CD4-positive, alpha-beta T cell treated with Interleukin-17A for 1 hour (primary cell): ENCODE measurements at regions not wholly inside any gene's neighbourhood (a gene's known extent, or its start where the extent isn't known, plus 50 kb on each side); places are given as distances from the start of the nearest gene placed in this dataset.

Experiments
- DNase-seq: peaks from one replicate; pipeline ENCODE4 v3.0.0-alpha.2; 2020

GRCh38 chr12:92340003-92340402 is 194.4 kb upstream of the BTG1 start:
- DNase-seq: no peak

- no peak for DNase-seq
Observed at GRCh38 chr12:92339198-92339821, 193.7 kb upstream of the BTG1 start.

- DNase-seq: no peak
Observed at GRCh38 chr12:92338671-92339070, 193.0 kb upstream of the BTG1 start.

GRCh38 chr12:92338102-92338501 is 192.5 kb upstream of the BTG1 start:
- no peak for DNase-seq

GRCh38 chr12:92337128-92337527 is 191.5 kb upstream of the BTG1 start:
- no peak for DNase-seq

GRCh38 chr12:92336641-92337040 is 191.0 kb upstream of the BTG1 start:
- DNase-seq: no peak

- no peak for DNase-seq
Observed at GRCh38 chr12:92335831-92336230, 190.2 kb upstream of the BTG1 start.

- DNase-seq: no peak
Observed at GRCh38 chr12:92334552-92334951, 188.9 kb upstream of the BTG1 start.

- DNase-seq: no peak
Observed at GRCh38 chr12:92332552-92332951, 186.9 kb upstream of the BTG1 start.

GRCh38 chr12:92331383-92331782 is 185.7 kb upstream of the BTG1 start:
- DNase-seq: no peak

- DNase-seq: no peak
Observed at GRCh38 chr12:92330654-92331053, 185.0 kb upstream of the BTG1 start.

GRCh38 chr12:92326877-92327276 is 181.2 kb upstream of the BTG1 start:
- DNase-seq: no peak

GRCh38 chr12:92324849-92325500 is 179.3 kb upstream of the BTG1 start:
- no peak for DNase-seq

- no peak for DNase-seq
Observed at GRCh38 chr12:92312463-92312964, 166.9 kb upstream of the BTG1 start.

GRCh38 chr12:92304371-92305055 is 158.9 kb upstream of the BTG1 start:
- DNase-seq: no peak

GRCh38 chr12:92302041-92302829 is 156.6 kb upstream of the BTG1 start:
- DNase-seq: no peak

- no peak for DNase-seq
Observed at GRCh38 chr12:92301356-92301755, 155.7 kb upstream of the BTG1 start.

- DNase-seq: no peak
Observed at GRCh38 chr12:92300777-92301176, 155.1 kb upstream of the BTG1 start.

GRCh38 chr12:92299744-92300143 is 154.1 kb upstream of the BTG1 start:
- no peak for DNase-seq

GRCh38 chr12:92299344-92299743 is 153.7 kb upstream of the BTG1 start:
- no peak for DNase-seq

GRCh38 chr12:92297932-92298696 is 152.5 kb upstream of the BTG1 start:
- peak; percentile 42 for DNase-seq

- no peak for DNase-seq
Observed at GRCh38 chr12:92297405-92297804, 151.8 kb upstream of the BTG1 start.

- no peak for DNase-seq
Observed at GRCh38 chr12:92295523-92295922, 149.9 kb upstream of the BTG1 start.
